ENCODE measurements at regions not wholly inside any gene's neighbourhood (a gene's known extent, or its start where the extent isn't known, plus 50 kb on each side); places are given as distances from the start of the nearest gene placed in this dataset.

GRCh38 chr15:47603026-47603425 lies 114.3 kb upstream of the SEMA6D start:
- ATAC-seq (ENCODE audit: poor library complexity): no peak

DNA sequence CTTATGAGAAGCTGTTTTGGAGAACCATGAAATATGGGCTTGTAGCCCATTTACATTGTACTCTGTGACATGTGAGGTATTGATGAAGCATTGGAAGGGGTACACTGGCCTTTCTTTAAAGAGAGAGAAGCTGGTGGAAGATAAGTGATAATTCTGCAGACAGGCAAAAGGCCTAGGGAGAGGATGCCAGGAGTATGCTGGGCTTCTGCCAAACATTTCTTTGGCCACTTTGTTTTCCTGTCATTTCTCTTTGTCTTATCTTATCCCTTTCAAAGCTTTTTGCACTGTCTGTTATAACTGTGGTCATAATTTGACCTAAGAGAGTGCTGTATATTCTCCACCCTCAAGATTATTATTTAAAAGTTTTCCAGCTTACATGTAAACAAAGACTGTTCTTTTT lies 109.6 kb upstream of the SEMA6D start:
- peaks cover 2% of the 10 kb centered on the region for H3K9me3 Mint-ChIP-seq
- intact Hi-C loops (cut with DNase I, micrococcal nuclease): no loop called here
- TF ChIP-seq, protein P1, sequence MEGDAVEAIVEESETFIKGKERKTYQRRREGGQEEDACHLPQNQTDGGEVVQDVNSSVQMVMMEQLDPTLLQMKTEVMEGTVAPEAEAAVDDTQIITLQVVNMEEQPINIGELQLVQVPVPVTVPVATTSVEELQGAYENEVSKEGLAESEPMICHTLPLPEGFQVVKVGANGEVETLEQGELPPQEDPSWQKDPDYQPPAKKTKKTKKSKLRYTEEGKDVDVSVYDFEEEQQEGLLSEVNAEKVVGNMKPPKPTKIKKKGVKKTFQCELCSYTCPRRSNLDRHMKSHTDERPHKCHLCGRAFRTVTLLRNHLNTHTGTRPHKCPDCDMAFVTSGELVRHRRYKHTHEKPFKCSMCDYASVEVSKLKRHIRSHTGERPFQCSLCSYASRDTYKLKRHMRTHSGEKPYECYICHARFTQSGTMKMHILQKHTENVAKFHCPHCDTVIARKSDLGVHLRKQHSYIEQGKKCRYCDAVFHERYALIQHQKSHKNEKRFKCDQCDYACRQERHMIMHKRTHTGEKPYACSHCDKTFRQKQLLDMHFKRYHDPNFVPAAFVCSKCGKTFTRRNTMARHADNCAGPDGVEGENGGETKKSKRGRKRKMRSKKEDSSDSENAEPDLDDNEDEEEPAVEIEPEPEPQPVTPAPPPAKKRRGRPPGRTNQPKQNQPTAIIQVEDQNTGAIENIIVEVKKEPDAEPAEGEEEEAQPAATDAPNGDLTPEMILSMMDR (IDR thresholded peaks at IDR 0.05): no peak
- ATAC-seq (ENCODE audit: poor library complexity): no peak
- POLR2A ChIA-PET: no interaction called here
- H3K36me3 Mint-ChIP-seq (ENCODE audit: low read depth): no peaks in the 10 kb centered on the region
- no peak overlapping the region for H3K27ac ChIP-seq (ENCODE audit: low read depth in 1 of 2, low read length in 2 of 2)
- CTCF ChIA-PET: no interaction called here
- H3K4me1 Mint-ChIP-seq (ENCODE audit: low read depth): no peaks in the 10 kb centered on the region
- no peaks in the 10 kb centered on the region for H3K36me3 ChIP-seq (ENCODE audit: insufficient read depth, low read length)
- no peaks in the 10 kb centered on the region for H3K9me3 ChIP-seq (ENCODE audit: control insufficient read depth in 1 of 2, insufficient read depth in 1 of 2, low read length in 2 of 2)
- H3K4me3 Mint-ChIP-seq: no peak overlapping the region
- no peak overlapping the region for H3K27ac Mint-ChIP-seq
- H3K4me1 ChIP-seq (ENCODE audit: insufficient read depth, low read length): no peaks in the 10 kb centered on the region
- H3K27me3 Mint-ChIP-seq: no peaks in the 10 kb centered on the region
- no peak overlapping the region for H3K4me3 ChIP-seq (ENCODE audit: low read length)
- H3K27me3 ChIP-seq (ENCODE audit: control insufficient read depth in 1 of 2, insufficient read depth in 2 of 2, low read length in 2 of 2): no peaks in the 10 kb centered on the region
- DNase-seq: no peak

More at GRCh38 chr15:47603026-47603425, 114.3 kb upstream of the SEMA6D start:
- Mint-ChIP-seq H3K27ac (no peak overlapping the region), H3K9me3 (peaks cover 2% of the 10 kb centered on the region), H3K27me3 (no peaks in the 10 kb centered on the region), H3K4me3 (no peak overlapping the region), H3K4me1 (ENCODE audit: low read depth) (no peaks in the 10 kb centered on the region), H3K36me3 (ENCODE audit: low read depth) (no peaks in the 10 kb centered on the region)
- Histone ChIP-seq H3K4me1 (ENCODE audit: insufficient read depth, low read length) (no peaks in the 10 kb centered on the region), H3K4me3 (ENCODE audit: low read length) (no peak overlapping the region), H3K27me3 (ENCODE audit: control insufficient read depth in 1 of 2, insufficient read depth in 2 of 2, low read length in 2 of 2) (no peaks in the 10 kb centered on the region), H3K27ac (ENCODE audit: low read depth in 1 of 2, low read length in 2 of 2) (no peak overlapping the region), H3K9me3 (ENCODE audit: control insufficient read depth in 1 of 2, insufficient read depth in 1 of 2, low read length in 2 of 2) (no peaks in the 10 kb centered on the region), H3K36me3 (ENCODE audit: insufficient read depth, low read length) (no peaks in the 10 kb centered on the region)
- TF ChIP-seq, protein P1 (IDR thresholded peaks at IDR 0.05): no peak
- DNase-seq: no peak
- ChIA-PET POLR2A (no interaction called here), CTCF (no interaction called here)
- intact Hi-C loops (cut with DNase I, micrococcal nuclease): no loop called here

DNA sequence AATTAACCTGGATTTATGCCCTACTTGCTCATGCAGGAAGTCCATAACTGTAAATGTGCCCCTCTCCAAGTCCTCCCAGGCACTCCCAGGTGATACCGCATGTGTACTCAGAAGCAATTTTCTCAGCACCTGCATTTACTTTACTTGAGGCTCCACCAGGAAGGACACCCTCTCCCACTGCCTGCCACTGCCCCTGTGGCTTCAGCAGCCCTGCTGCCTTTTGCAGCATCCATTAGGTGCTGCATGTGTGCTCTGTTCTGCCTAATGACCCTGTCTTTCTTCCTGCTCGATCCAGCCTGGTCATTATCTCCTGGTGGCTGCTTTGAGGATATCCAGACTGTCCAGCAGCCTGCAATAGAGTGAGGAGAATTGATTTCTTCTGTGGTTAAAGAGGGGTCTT lies 107.6 kb upstream of the SEMA6D start:
- ChIA-PET POLR2A (no interaction called here), CTCF (no interaction called here)
- no peaks in the 10 kb centered on the region for H3K27me3 Mint-ChIP-seq
- Histone ChIP-seq H3K36me3 (ENCODE audit: insufficient read depth, low read length) (no peaks in the 10 kb centered on the region), H3K27ac (ENCODE audit: low read depth in 1 of 2, low read length in 2 of 2) (no peak overlapping the region), H3K9me3 (ENCODE audit: control insufficient read depth in 1 of 2, insufficient read depth in 1 of 2, low read length in 2 of 2) (no peaks in the 10 kb centered on the region), H3K27me3 (ENCODE audit: control insufficient read depth in 1 of 2, insufficient read depth in 2 of 2, low read length in 2 of 2) (no peaks in the 10 kb centered on the region), H3K4me1 (ENCODE audit: insufficient read depth, low read length) (no peaks in the 10 kb centered on the region), H3K4me3 (ENCODE audit: low read length) (no peak overlapping the region)
- ATAC-seq (ENCODE audit: poor library complexity) (no peak), DNase-seq (no peak)
- TF ChIP-seq, protein P1 (IDR thresholded peaks at IDR 0.05): no peak
- no peak overlapping the region for H3K4me3 Mint-ChIP-seq
- H3K9me3 Mint-ChIP-seq: peaks cover 2% of the 10 kb centered on the region
- H3K27ac Mint-ChIP-seq: no peak overlapping the region
- intact Hi-C loops (cut with DNase I, micrococcal nuclease): no loop called here
- H3K36me3 Mint-ChIP-seq (ENCODE audit: low read depth): no peaks in the 10 kb centered on the region
- no peaks in the 10 kb centered on the region for H3K4me1 Mint-ChIP-seq (ENCODE audit: low read depth)

Measured in CD4-positive, alpha-beta T cell (primary cell).